ENCODE measurements at regions not wholly inside any gene's neighbourhood (a gene's known extent, or its start where the extent isn't known, plus 50 kb on each side); places are given as distances from the start of the nearest gene placed in this dataset.

DNA sequence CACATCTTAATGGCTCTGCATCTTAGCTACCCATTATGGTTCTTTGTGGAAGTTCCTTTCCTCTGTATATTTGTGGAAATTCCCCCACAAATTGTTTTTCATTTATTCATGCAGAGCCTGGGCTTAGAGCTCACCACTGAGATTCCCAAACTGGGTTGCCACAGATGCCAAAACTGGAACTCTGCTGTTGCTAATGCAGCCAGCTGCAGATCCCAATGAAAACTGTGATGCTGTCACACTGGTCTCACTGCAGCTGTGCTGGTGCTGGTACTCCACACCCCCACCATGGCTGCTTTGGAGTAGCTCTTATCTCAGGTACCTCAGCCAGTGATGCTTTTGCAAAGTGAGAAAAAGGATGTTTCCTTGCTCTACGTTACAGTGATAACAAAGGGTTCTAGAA is 87.7 kb downstream of the DCK start:
- Histone ChIP-seq H3K36me3 (no peaks in the 10 kb centered on the region), H3K9me3 (peaks cover 0 to 4% (median 0%) of the 10 kb centered on the region in 11 donors), H3K27ac (no peak overlapping the region), H3K4me3 (no peak overlapping the region), H3K27me3 (no peaks in the 10 kb centered on the region), H3K4me1 (no peaks in the 10 kb centered on the region)
- ATAC-seq (no peak), DNase-seq (no peak)
- intact Hi-C loops (cut with DNase I): no loop called here
- WGBS, 2 donors: 49 to 56% methylated on average over 1 of the region's 1 CpG
- no peak for TF ChIP-seq CTCF (IDR thresholded peaks at IDR 0.05)

DNA sequence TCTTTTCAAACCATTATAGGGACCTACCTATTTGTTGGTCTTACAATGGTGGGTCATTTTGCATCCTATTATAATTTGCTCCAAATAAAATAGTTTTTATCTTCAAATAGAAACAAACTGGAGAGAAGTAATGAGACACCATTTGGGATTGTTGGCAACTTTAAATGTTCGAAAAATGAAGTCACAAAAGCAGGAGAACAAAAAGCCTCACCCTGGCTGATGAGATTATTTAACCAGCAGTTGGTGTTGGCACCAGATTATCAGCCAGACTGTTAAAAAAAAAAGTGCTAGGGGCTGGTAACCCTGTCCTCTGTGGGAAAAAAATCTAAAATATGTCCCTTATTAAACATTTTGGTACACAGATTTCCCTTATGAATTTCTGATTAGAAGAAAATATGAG is 100.3 kb downstream of the DCK start:
- 23 to 28% methylated on average over 1 of the region's 1 CpG for WGBS, 2 donors
- H3K4me3 ChIP-seq: no peak overlapping the region
- no peaks in the 10 kb centered on the region for H3K27me3 ChIP-seq
- no peak for TF ChIP-seq CTCF (IDR thresholded peaks at IDR 0.05)
- intact Hi-C loops (cut with DNase I): no loop called here
- H3K4me1 ChIP-seq: peaks cover 0 to 6% (median 0%) of the 10 kb centered on the region in 9 donors
- H3K9me3 ChIP-seq: peaks cover 0 to 15% (median 0%) of the 10 kb centered on the region in 11 donors
- no peak for ATAC-seq
- H3K27ac ChIP-seq: peak overlapping the region in 1 of 10 donors; percentile 10
- DNase-seq: no peak
- H3K36me3 ChIP-seq: no peaks in the 10 kb centered on the region

- Histone ChIP-seq H3K9me3 (peaks cover 0 to 15% (median 0%) of the 10 kb centered on the region in 11 donors), H3K27me3 (no peaks in the 10 kb centered on the region), H3K4me1 (peaks cover 0 to 6% (median 0%) of the 10 kb centered on the region in 9 donors), H3K27ac (peak overlapping the region in 2 of 10 donors; percentile 10 to 18), H3K4me3 (no peak overlapping the region), H3K36me3 (no peaks in the 10 kb centered on the region)
- TF ChIP-seq CTCF (IDR thresholded peaks at IDR 0.05): no peak
- intact Hi-C loops (cut with DNase I): no loop called here
- DNase-seq (no peak), ATAC-seq (peak in 4 of 8 donors; percentile 50 to 74 (median 70))
Measured at GRCh38 chr4:71094201-71094600, 100.8 kb downstream of the DCK start.

DNA sequence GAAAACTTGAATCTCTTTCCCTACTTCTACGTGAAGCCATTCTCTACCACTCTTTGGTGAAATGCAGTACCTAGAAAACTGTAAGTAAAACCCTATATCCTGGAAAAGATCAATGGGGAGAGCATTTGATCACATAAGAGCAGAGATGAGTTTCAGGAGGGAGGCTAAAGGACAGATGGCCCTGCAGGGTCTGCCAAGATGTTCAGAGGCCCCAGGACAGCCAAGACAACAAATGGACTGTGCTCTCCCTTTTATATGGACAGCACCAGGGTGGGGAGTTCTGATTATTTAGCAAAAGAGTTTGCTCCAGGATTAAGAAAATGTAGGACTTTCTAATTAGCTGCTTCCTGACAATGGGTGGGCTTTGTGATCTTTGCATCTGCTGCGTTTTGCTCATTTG is 101.7 kb downstream of the DCK start:
- intact Hi-C loops (cut with DNase I): no loop called here
- no peak overlapping the region for H3K27ac ChIP-seq
- H3K36me3 ChIP-seq: no peaks in the 10 kb centered on the region
- WGBS, 2 donors: 92 to 95% methylated on average over 2 of the region's 2 CpGs
- TF ChIP-seq CTCF (IDR thresholded peaks at IDR 0.05): no peak
- ATAC-seq: no peak
- H3K4me1 ChIP-seq: peaks cover 0 to 6% (median 0%) of the 10 kb centered on the region in 9 donors
- H3K4me3 ChIP-seq: no peak overlapping the region
- DNase-seq: no peak
- no peaks in the 10 kb centered on the region for H3K27me3 ChIP-seq
- H3K9me3 ChIP-seq: peaks cover 0 to 8% (median 0%) of the 10 kb centered on the region in 11 donors
